NCI-H2227 (cell line): ENCODE measurements at regions not wholly inside any gene's neighbourhood (a gene's known extent, or its start where the extent isn't known, plus 50 kb on each side); places are given as distances from the start of the nearest gene placed in this dataset.
A peak's percentile ranks its signal among the peaks of the same experiment; 100 is the strongest.

ENCODE experiments used
- DNase-seq: peaks from one replicate; lab custom pipeline; 2025; ENCODE audit not compliant: unreplicated experiment; lab: John Stamatoyannopoulos, UW

GRCh38 chrX:42530027-42530426 lies 247.9 kb downstream of the PPP1R2C start:
- DNase-seq: no peak

GRCh38 chrX:42524379-42524778 lies 253.6 kb downstream of the PPP1R2C start:
- no peak for DNase-seq

- no peak for DNase-seq
Observed at GRCh38 chrX:42519666-42520231, 258.2 kb downstream of the PPP1R2C start.

- DNase-seq: no peak
Observed at GRCh38 chrX:42515939-42516338, 262.0 kb downstream of the PPP1R2C start.

GRCh38 chrX:42505016-42505415 lies 272.9 kb downstream of the PPP1R2C start:
- no peak for DNase-seq

GRCh38 chrX:42499620-42500019 lies 278.3 kb downstream of the PPP1R2C start:
- no peak for DNase-seq

GRCh38 chrX:42497356-42497755 lies 280.6 kb downstream of the PPP1R2C start:
- no peak for DNase-seq

- DNase-seq: no peak
Observed at GRCh38 chrX:42496239-42496638, 281.7 kb downstream of the PPP1R2C start.

- DNase-seq: no peak
Observed at GRCh38 chrX:42495139-42495538, 282.8 kb downstream of the PPP1R2C start.

GRCh38 chrX:42491137-42491907 lies 286.6 kb downstream of the PPP1R2C start:
- no peak for DNase-seq

- no peak for DNase-seq
Observed at GRCh38 chrX:42490111-42490510, 287.9 kb downstream of the PPP1R2C start.

GRCh38 chrX:42485601-42486000 lies 292.4 kb downstream of the PPP1R2C start:
- no peak for DNase-seq

- no peak for DNase-seq
Observed at GRCh38 chrX:42484233-42484632, 293.7 kb downstream of the PPP1R2C start.

GRCh38 chrX:42477396-42477795 lies 300.6 kb downstream of the PPP1R2C start:
- no peak for DNase-seq

GRCh38 chrX:42472727-42473126 lies 305.2 kb downstream of the PPP1R2C start:
- DNase-seq: no peak

GRCh38 chrX:42466332-42467046 lies 311.5 kb downstream of the PPP1R2C start:
- DNase-seq: peak; percentile 23

- DNase-seq: no peak
Observed at GRCh38 chrX:42465821-42466220, 312.1 kb downstream of the PPP1R2C start.

GRCh38 chrX:42463706-42464490 lies 314.1 kb downstream of the PPP1R2C start:
- DNase-seq: no peak

- no peak for DNase-seq
Observed at GRCh38 chrX:42462917-42463316, 315.0 kb downstream of the PPP1R2C start.

GRCh38 chrX:42460706-42461105 lies 317.3 kb downstream of the PPP1R2C start:
- no peak for DNase-seq

GRCh38 chrX:42459735-42460134 lies 318.2 kb downstream of the PPP1R2C start:
- DNase-seq: no peak
